HUES6 (cell line): ENCODE measurements at regions not wholly inside any gene's neighbourhood (a gene's known extent, or its start where the extent isn't known, plus 50 kb on each side); places are given as distances from the start of the nearest gene placed in this dataset.

Source experiments
- H3K27ac ChIP-seq: 2 replicates; pipeline ENCODE4 v1.7.0; 2013; ENCODE audit warnings: low read depth, mild to moderate bottlenecking, low read length, inconsistent platforms
- H3K27me3 ChIP-seq: 2 replicates; pipeline ENCODE4 v1.6.1; 2013; ENCODE audit warnings: low read length; ENCODE audit not compliant: control insufficient read depth, insufficient read depth
- H3K36me3 ChIP-seq: 2 replicates; pipeline ENCODE4 v1.6.1; 2013; ENCODE audit warnings: low read length; ENCODE audit not compliant: control insufficient read depth, insufficient read depth
- H3K4me1 ChIP-seq: 2 replicates; pipeline ENCODE4 v1.6.1; 2013; ENCODE audit warnings: low read length; ENCODE audit not compliant: control insufficient read depth, insufficient read depth
- H3K4me3 ChIP-seq: 2 replicates; pipeline ENCODE4 v1.5.1; 2013; ENCODE audit warnings: low read depth, low read length
- H3K9ac ChIP-seq: one replicate; pipeline ENCODE4 v1.6.1; 2013; ENCODE audit warnings: mild to moderate bottlenecking, low read length
- H3K9me3 ChIP-seq: 2 replicates; pipeline ENCODE4 v1.6.1; 2013; ENCODE audit warnings: low read depth, low read length; ENCODE audit not compliant: control insufficient read depth, insufficient read depth

- no peak overlapping the region for H3K4me3 ChIP-seq
- peaks cover 10% of the 10 kb centered on the region for H3K4me1 ChIP-seq
- no peaks in the 10 kb centered on the region for H3K27me3 ChIP-seq
- no peaks in the 10 kb centered on the region for H3K36me3 ChIP-seq
- no peak overlapping the region for H3K27ac ChIP-seq
- H3K9ac ChIP-seq: no peak overlapping the region
- H3K9me3 ChIP-seq: no peaks in the 10 kb centered on the region
Measured at GRCh38 chr13:50594276-50595051, 249.0 kb downstream of the DLEU7 start.

DNA sequence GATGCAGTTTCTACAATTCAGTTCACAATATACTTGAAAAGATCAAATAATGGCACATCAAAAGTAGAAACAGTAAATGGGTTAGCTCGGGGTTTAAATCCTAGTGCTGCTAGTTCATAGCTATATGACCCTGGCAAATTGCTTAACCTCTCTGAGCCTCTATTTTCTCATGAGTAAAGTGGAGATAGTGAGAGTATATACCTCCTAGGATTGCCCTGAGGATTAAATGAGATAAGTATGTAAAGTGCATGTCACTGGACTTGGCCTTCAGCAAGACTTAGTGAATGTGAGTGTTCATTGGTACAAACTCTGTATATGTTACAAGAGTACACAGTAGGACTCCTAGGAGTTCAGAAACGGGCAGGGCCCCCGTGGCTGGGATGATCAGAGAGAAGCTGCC, 248.3 kb downstream of the DLEU7 start:
- Histone ChIP-seq H3K4me3 (no peak overlapping the region), H3K27me3 (no peaks in the 10 kb centered on the region), H3K9ac (no peak overlapping the region), H3K27ac (no peak overlapping the region), H3K4me1 (peaks cover 10% of the 10 kb centered on the region), H3K9me3 (no peaks in the 10 kb centered on the region), H3K36me3 (no peaks in the 10 kb centered on the region)

- Histone ChIP-seq H3K9me3 (no peaks in the 10 kb centered on the region), H3K4me3 (no peak overlapping the region), H3K27me3 (no peaks in the 10 kb centered on the region), H3K4me1 (peaks cover 17% of the 10 kb centered on the region), H3K9ac (no peak overlapping the region), H3K27ac (no peak overlapping the region), H3K36me3 (no peaks in the 10 kb centered on the region)
Measured at GRCh38 chr13:50596156-50596555, 247.3 kb downstream of the DLEU7 start.

DNA sequence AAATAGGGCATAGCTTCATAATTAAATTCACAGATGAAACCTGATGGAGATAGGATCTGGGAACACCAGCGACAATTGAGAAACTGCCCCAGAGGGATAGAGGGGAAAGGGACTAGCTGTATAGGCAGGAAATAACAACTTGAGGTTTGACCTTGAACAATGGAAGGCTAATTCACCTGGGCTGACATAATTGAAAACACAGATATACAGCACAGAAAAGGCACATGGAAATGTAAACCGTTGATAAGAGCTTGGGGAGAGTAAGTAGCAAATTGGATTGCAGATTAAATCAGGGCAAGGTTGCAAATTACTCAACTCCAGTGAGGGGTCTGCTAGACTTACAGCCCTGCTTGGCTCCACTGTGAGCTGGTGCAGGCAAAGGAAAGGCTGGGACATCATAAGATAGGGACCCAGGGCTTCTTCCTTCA, 246.7 kb downstream of the DLEU7 start:
- Histone ChIP-seq H3K9me3 (no peaks in the 10 kb centered on the region), H3K27ac (no peak overlapping the region), H3K27me3 (no peaks in the 10 kb centered on the region), H3K4me1 (peaks cover 17% of the 10 kb centered on the region), H3K4me3 (no peak overlapping the region), H3K36me3 (no peaks in the 10 kb centered on the region), H3K9ac (no peak overlapping the region)

- no peak overlapping the region for H3K27ac ChIP-seq
- H3K27me3 ChIP-seq: no peaks in the 10 kb centered on the region
- no peak overlapping the region for H3K4me3 ChIP-seq
- H3K4me1 ChIP-seq: peaks cover 17% of the 10 kb centered on the region
- no peak overlapping the region for H3K9ac ChIP-seq
- no peaks in the 10 kb centered on the region for H3K9me3 ChIP-seq
- H3K36me3 ChIP-seq: no peaks in the 10 kb centered on the region
Measured at GRCh38 chr13:50598338-50598737, 245.2 kb downstream of the DLEU7 start.

DNA sequence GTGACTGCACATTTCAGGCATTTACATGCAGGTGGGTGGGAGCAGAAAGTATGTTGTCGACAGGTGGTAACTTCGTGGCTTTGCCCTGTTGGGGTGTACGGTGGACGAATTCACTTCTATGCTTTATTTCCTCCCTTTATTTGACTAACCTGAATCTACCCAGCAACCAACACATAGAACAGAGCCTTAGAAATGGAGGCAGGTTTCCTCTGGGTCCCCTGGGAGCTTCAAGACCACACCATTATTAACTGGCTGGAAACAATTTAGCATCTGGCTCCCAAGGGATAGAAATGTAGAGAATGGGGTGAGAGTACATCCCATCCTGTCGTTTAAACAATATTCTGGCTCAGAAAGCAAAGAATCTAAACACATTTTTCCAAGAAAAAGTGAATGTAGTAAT, 244.4 kb downstream of the DLEU7 start:
- no peak overlapping the region for H3K27ac ChIP-seq
- H3K9me3 ChIP-seq: no peaks in the 10 kb centered on the region
- no peak overlapping the region for H3K4me3 ChIP-seq
- no peak overlapping the region for H3K9ac ChIP-seq
- peaks cover 13% of the 10 kb centered on the region for H3K4me1 ChIP-seq
- no peaks in the 10 kb centered on the region for H3K27me3 ChIP-seq
- no peaks in the 10 kb centered on the region for H3K36me3 ChIP-seq

DNA sequence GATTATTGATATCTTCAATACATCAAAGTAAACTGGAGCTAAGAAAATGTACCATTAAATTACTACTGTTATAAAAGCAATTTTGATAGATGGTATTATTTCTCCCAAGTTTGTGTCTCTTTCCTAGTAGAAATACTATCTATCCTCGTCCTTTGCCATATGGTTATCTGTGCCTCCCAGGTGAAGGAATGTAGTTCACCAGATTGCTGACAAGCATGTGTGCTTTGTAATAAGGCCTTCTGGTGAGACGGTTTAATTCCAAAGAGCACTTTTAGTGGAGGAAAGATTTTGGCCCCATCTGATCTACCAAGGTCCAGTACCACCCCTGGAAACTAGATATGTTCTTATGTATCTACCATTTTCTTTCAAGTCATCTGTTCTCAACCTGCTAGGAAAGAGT, 243.6 kb downstream of the DLEU7 start:
- no peak overlapping the region for H3K9ac ChIP-seq
- no peak overlapping the region for H3K27ac ChIP-seq
- H3K4me3 ChIP-seq: no peak overlapping the region
- peaks cover 7% of the 10 kb centered on the region; the same call in 1 of the 2 replicates for H3K4me1 ChIP-seq
- H3K36me3 ChIP-seq: no peaks in the 10 kb centered on the region
- no peaks in the 10 kb centered on the region for H3K9me3 ChIP-seq
- H3K27me3 ChIP-seq: no peaks in the 10 kb centered on the region

DNA sequence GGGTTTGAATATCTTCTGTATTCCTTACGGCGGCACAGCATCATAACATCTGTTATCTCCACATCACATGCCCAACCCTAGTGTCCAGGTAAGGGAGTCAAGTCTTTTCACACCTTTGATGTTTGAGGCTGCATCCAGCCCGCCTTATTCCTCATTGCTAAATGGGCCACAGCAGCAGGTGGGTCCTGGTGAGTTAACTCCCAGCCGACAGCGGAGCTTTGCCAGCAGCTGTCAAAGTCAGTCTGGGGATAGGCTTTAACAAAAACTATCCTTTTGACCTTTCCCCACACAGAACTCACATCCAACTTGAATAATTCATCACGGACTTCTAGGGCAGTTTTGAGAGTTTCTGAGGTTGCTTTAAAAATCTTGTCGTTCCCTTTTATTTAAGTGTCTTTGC, 235.1 kb downstream of the DLEU7 start:
- H3K36me3 ChIP-seq: no peaks in the 10 kb centered on the region
- no peaks in the 10 kb centered on the region for H3K4me1 ChIP-seq
- H3K27ac ChIP-seq: no peak overlapping the region
- H3K27me3 ChIP-seq: no peaks in the 10 kb centered on the region
- no peaks in the 10 kb centered on the region for H3K9me3 ChIP-seq
- H3K4me3 ChIP-seq: no peak overlapping the region
- H3K9ac ChIP-seq: no peak overlapping the region

GRCh38 chr13:50609011-50609410, 234.5 kb downstream of the DLEU7 start:
- Histone ChIP-seq H3K27me3 (no peaks in the 10 kb centered on the region), H3K27ac (no peak overlapping the region), H3K4me1 (no peaks in the 10 kb centered on the region), H3K9ac (no peak overlapping the region), H3K9me3 (no peaks in the 10 kb centered on the region), H3K4me3 (no peak overlapping the region), H3K36me3 (no peaks in the 10 kb centered on the region)

GRCh38 chr13:50610238-50610637, 233.3 kb downstream of the DLEU7 start:
- H3K27ac ChIP-seq: no peak overlapping the region
- H3K9ac ChIP-seq: no peak overlapping the region
- H3K4me3 ChIP-seq: no peak overlapping the region
- H3K9me3 ChIP-seq: no peaks in the 10 kb centered on the region
- H3K4me1 ChIP-seq: no peaks in the 10 kb centered on the region
- H3K27me3 ChIP-seq: no peaks in the 10 kb centered on the region
- H3K36me3 ChIP-seq: no peaks in the 10 kb centered on the region

- Histone ChIP-seq H3K9ac (no peak overlapping the region), H3K4me1 (no peaks in the 10 kb centered on the region), H3K36me3 (no peaks in the 10 kb centered on the region), H3K27me3 (no peaks in the 10 kb centered on the region), H3K4me3 (no peak overlapping the region), H3K27ac (no peak overlapping the region), H3K9me3 (no peaks in the 10 kb centered on the region)
Measured at GRCh38 chr13:50611117-50611781, 232.2 kb downstream of the DLEU7 start.
